GM06990 (cell line): ENCODE measurements at regions not wholly inside any gene's neighbourhood (a gene's known extent, or its start where the extent isn't known, plus 50 kb on each side); places are given as distances from the start of the nearest gene placed in this dataset.
A peak's percentile ranks its signal among the peaks of the same experiment; 100 is the strongest.
"Not testable (repeated sequence)": the region's sequence is repeated elsewhere in the genome, so short reads cannot be mapped to it uniquely, and the experiment has no call there.

Source experiments
- DNase-seq: peaks from one replicate; pipeline ENCODE4 v3.0.0-alpha.2; 2011; ENCODE audit not compliant: insufficient read length; ENCODE audit errors: extremely low read depth
- H3K27me3 ChIP-seq: replicated peaks from 2 replicates; pipeline ENCODE4 v1.6.0; 2011; ENCODE audit warnings: low read length; ENCODE audit not compliant: control insufficient read depth, insufficient read depth
- H3K36me3 ChIP-seq: 2 replicates; pipeline ENCODE4 v1.5.1; 2011; ENCODE audit warnings: low read length; ENCODE audit not compliant: control insufficient read depth, insufficient read depth
- H3K4me3 ChIP-seq: replicated peaks from 2 replicates; pipeline ENCODE4 v1.5.1; 2011; ENCODE audit warnings: low read depth, mild to moderate bottlenecking, control low read depth, low read length
- TF ChIP-seq, protein P1 (sequence below): IDR thresholded peaks from 2 replicates; pipeline ENCODE4 v1.5.1; 2011; ENCODE audit warnings: low read length, control low read depth, mild to moderate bottlenecking, inconsistent platforms; ENCODE audit not compliant: insufficient read depth, poor library complexity, severe bottlenecking

DNA sequence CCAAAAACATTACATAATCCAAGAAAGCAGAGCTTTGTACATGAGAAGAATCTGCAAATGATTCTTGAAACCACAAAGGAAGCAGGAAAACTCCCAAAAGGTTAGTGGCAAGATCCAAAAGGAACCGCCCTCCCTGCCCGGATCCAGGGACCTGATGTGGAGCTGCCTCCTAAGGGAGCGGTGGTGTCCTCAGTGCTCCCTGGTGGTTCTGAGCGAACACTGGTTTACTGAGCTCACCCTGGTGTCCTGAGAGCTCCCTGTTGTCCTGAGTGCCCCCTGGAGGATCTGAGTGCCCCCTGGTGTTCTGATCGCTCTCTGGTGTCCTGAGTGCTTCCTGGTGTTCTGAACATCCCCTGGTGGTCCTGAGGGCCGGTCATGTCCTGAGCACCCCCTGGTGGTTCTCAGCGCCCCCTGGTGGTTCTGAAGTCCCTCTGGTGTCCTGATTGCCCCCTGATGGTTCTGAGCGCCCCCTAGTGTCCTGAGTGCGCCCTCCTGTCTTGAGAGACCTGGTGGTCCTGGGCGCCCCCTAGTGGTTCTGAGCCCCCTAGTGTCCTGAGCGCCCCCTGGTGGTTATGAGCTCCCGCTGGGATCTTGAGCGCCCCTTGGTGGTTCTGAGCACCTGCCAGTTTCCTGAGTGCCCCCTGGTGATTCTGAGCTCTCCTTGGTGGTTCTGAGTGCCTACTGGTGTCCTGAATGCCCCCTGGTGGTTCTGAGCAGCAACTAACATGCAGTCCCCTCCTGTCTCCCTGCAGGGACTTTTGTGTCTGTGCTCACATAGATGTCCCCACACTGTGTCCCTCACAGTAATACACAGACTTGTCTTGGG, 891.1 kb downstream of the TMEM121 start:
- TF ChIP-seq, protein P1, sequence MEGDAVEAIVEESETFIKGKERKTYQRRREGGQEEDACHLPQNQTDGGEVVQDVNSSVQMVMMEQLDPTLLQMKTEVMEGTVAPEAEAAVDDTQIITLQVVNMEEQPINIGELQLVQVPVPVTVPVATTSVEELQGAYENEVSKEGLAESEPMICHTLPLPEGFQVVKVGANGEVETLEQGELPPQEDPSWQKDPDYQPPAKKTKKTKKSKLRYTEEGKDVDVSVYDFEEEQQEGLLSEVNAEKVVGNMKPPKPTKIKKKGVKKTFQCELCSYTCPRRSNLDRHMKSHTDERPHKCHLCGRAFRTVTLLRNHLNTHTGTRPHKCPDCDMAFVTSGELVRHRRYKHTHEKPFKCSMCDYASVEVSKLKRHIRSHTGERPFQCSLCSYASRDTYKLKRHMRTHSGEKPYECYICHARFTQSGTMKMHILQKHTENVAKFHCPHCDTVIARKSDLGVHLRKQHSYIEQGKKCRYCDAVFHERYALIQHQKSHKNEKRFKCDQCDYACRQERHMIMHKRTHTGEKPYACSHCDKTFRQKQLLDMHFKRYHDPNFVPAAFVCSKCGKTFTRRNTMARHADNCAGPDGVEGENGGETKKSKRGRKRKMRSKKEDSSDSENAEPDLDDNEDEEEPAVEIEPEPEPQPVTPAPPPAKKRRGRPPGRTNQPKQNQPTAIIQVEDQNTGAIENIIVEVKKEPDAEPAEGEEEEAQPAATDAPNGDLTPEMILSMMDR: peak; percentile 100
- no peak overlapping the region for H3K4me3 ChIP-seq
- peak; percentile 92 for DNase-seq
- no peaks in the 10 kb centered on the region for H3K27me3 ChIP-seq
- H3K36me3 ChIP-seq: no peaks in the 10 kb centered on the region

DNA sequence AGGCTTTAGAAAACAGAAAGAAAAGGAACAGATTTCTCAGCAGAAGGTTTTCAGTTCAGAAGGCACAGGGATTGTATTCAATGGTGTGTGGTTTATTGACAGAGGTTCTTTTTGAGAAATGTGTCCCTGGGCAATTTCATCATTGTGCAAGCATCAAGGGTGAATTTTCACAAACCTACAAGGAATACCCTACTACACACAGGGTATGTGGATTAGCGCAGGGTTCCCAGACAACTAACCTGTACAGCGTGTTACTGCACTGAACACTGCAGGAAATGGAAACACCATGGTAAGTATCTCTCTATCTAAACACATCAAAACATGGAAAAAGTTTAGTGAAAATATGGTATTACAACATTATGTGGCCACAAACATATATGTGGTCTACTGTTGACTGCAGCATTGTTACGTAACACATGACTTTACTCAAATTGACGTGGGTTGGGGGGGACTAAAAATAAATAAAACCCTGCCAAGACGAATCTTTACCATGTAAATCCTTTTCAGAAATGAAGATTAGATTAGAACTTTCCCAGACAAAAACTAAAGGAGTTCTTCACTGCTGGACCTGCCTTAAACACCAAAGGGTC, 893.1 kb downstream of the TMEM121 start:
- H3K4me3 ChIP-seq: no peak overlapping the region
- TF ChIP-seq, protein P1: no peak
- H3K27me3 ChIP-seq: no peaks in the 10 kb centered on the region
- H3K36me3 ChIP-seq: no peaks in the 10 kb centered on the region
- DNase-seq: no peak

DNA sequence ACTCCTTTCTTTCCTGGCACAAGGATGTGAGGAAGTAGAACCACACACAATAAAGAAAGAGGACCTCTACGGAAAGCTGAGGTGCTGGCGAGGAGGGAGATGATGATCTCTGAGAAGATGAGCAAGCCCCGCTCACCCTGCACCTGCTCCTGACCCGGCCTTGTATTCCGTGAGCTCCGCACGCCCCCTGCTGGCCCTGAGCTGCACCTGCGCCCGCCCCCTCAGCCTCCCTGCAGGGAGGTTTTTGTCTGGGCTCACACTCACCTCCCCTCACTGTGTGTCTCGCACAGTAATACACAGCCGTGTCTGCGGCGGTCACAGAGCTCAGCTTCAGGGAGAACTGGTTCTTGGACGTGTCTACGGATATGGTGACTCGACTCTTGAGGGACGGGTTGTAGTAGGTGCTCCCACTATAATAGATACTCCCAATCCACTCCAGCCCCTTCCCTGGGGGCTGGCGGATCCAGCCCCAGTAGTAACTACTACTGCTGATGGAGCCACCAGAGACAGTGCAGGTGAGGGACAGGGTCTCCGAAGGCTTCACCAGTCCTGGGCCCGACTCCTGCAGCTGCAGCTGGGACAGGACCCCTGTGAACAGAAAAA, 895.1 kb downstream of the TMEM121 start:
- not testable (repeated sequence) for H3K36me3 ChIP-seq, H3K27me3 ChIP-seq, H3K4me3 ChIP-seq
- TF ChIP-seq, protein P1: peak; percentile 70
- DNase-seq: peak; percentile 74

DNA sequence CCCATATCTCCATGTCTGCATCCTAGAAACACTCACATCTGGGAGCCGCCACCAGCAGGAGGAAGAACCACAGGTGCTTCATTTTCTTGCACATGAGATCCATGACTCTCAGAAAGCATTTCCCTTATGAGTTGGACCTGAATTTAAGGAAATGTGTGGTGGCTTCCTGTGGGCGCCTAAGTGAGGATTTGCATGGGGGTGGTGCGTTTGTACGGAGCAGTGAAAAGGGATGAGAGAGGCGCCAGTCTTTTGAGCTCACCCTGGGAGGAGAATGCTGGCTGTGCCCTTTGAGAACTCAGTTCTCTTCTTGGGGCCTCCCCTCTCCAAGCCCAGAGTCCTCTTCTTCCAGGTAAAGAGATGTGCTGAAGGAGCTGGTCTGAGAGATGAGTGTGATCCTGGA, 895.7 kb downstream of the TMEM121 start:
- no peaks in the 10 kb centered on the region for H3K36me3 ChIP-seq
- no peak overlapping the region for H3K4me3 ChIP-seq
- H3K27me3 ChIP-seq: no peaks in the 10 kb centered on the region
- TF ChIP-seq, protein P1: no peak
- no peak for DNase-seq

DNA sequence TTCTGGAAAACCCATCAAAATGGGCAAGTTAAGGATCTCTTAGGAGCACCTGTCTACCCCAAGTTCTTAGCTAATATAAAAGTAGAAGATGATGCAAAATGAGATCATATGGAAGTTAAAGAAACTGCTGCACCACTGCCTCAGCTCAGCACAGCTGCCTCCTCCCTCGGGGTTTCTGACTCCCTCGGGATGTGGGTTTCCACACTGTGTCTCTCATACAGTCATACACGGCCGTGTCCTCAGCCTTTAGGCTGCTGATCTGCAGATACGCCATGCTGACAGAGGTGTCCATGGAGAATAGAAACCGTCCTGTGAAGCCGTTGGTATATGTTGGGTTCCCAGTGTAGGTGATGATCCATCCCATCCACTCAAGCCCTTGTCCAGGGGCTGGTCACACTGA, 898.8 kb downstream of the TMEM121 start:
- H3K36me3 ChIP-seq, H3K27me3 ChIP-seq, H3K4me3 ChIP-seq, DNase-seq: not testable (repeated sequence)

DNA sequence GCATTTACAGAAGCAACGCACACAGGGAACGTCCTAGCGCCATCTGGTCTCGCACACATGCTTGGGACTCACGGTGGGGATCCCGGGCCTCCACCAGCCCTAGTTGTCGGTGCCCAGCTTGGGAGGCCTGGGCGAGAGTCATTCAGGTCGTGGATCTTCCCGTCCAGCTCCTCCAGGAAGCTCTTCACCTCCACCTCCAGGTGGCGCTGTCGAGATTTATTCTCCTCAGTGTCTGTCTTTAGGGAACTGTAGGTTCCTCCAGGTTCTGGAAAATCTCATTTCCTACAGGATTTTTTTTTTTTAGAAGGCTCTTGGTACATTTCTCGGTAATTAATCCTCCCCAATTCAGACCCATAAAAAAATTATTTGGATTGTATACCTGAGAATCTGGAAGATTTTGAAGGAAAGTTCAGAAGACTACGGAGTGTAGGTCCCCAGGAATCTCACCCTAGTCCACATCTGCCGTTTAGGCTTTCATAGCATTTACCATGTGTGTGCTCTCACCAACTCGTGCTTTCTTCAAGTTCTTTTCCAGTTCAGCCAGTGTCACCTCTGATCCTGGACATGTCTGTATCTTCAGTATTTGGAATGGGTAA, 910.0 kb downstream of the TMEM121 start:
- Histone ChIP-seq H3K27me3 (no peaks in the 10 kb centered on the region), H3K4me3 (no peak overlapping the region), H3K36me3 (no peaks in the 10 kb centered on the region)
- TF ChIP-seq, protein P1: peak; percentile 65
- peak; percentile 35 for DNase-seq
